HG03460 (cell line): ENCODE measurements at regions not wholly inside any gene's neighbourhood (a gene's known extent, or its start where the extent isn't known, plus 50 kb on each side); places are given as distances from the start of the nearest gene placed in this dataset.

Source experiments
- ATAC-seq: cut with Tn5 transposase; IDR thresholded peaks from one replicate; pipeline ENCODE4 v1.9.1; 2021; ENCODE audit not compliant: unreplicated experiment

GRCh38 chr6:90803956-90804355, 217.1 kb upstream of the MAP3K7 start:
- ATAC-seq, result no peak

- no peak for ATAC-seq
These were observed 208.2 kb upstream of the MAP3K7 start for GRCh38 chr6:90795078-90795477.

GRCh38 chr6:90793771-90794170, 206.9 kb upstream of the MAP3K7 start:
- no peak for ATAC-seq

GRCh38 chr6:90790696-90791095, 203.8 kb upstream of the MAP3K7 start:
- ATAC-seq, result no peak

GRCh38 chr6:90790058-90790457, 203.2 kb upstream of the MAP3K7 start:
- ATAC-seq, result no peak

GRCh38 chr6:90788781-90789180, 201.9 kb upstream of the MAP3K7 start:
- ATAC-seq, result no peak

- no peak for ATAC-seq
These were observed 200.6 kb upstream of the MAP3K7 start for GRCh38 chr6:90787446-90787845.

- ATAC-seq, result no peak
These were observed 193.9 kb upstream of the MAP3K7 start for GRCh38 chr6:90780778-90781177.

GRCh38 chr6:90780141-90780540, 193.3 kb upstream of the MAP3K7 start:
- ATAC-seq, result no peak

- no peak for ATAC-seq
These were observed 191.7 kb upstream of the MAP3K7 start for GRCh38 chr6:90778417-90779203.

GRCh38 chr6:90770778-90771177, 183.9 kb upstream of the MAP3K7 start:
- ATAC-seq, result no peak

GRCh38 chr6:90765895-90766294, 179.0 kb upstream of the MAP3K7 start:
- ATAC-seq, result no peak

GRCh38 chr6:90765491-90765890, 178.6 kb upstream of the MAP3K7 start:
- ATAC-seq, result no peak

- ATAC-seq, result no peak
These were observed 177.1 kb upstream of the MAP3K7 start for GRCh38 chr6:90764001-90764400.

GRCh38 chr6:90759664-90760063, 172.8 kb upstream of the MAP3K7 start:
- no peak for ATAC-seq

- no peak for ATAC-seq
These were observed 171.9 kb upstream of the MAP3K7 start for GRCh38 chr6:90758741-90759140.

GRCh38 chr6:90753820-90754643, 167.2 kb upstream of the MAP3K7 start:
- no peak for ATAC-seq

- ATAC-seq, result no peak
These were observed 152.9 kb upstream of the MAP3K7 start for GRCh38 chr6:90739802-90740201.

GRCh38 chr6:90739339-90739738, 152.5 kb upstream of the MAP3K7 start:
- no peak for ATAC-seq

- peak; percentile 92 for ATAC-seq
These were observed 143.3 kb upstream of the MAP3K7 start for GRCh38 chr6:90730151-90730673.

- ATAC-seq, result no peak
These were observed 142.2 kb upstream of the MAP3K7 start for GRCh38 chr6:90729057-90729456.

GRCh38 chr6:90722648-90723047, 135.8 kb upstream of the MAP3K7 start:
- no peak for ATAC-seq
